ENCODE measurements at regions not wholly inside any gene's neighbourhood (a gene's known extent, or its start where the extent isn't known, plus 50 kb on each side); places are given as distances from the start of the nearest gene placed in this dataset.

DNA sequence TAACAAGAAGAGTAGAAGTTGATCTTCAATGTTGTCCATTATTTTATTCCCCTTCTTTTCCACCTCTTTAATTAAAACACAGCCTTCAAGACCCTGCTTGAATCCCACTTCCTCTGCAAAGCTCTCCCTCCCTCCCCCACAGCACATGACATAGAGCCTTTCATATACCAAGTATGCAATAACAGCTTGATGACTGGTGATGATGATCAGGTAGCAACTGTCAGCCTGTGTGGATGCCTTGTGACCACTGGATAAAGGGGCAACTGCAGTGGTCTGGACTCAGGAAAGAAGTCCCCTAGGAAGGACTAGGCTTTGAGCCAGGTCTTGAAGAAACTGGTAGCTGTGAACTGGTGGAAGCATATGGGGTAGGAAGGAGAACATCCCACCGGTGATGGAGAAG lies 53.8 kb upstream of the PRDX6 start:
- H4K8ac ChIP-seq (ENCODE audit: extremely low read depth, insufficient read depth, low read length): no peak overlapping the region
- ChIA-PET POLR2A (ENCODE audit: partially characterized antibody) (interaction anchor here (1.3 kb wide), 1 partner anchor 442 kb away, joined by 3 read pairs; no protein-coding TSS in a partner anchor), CTCF (ENCODE audit: partially characterized antibody) (no interaction called here)
- H4K20me1 ChIP-seq (replicated peaks in 1 of 2; ENCODE audit: control insufficient read depth in 1 of 2, insufficient read depth in 2 of 2, low read length in 2 of 2): peaks cover 2% of the 10 kb centered on the region in 2 experiments
- H3K4me1 ChIP-seq (replicated peaks in 1 of 4; ENCODE audit: control insufficient read depth in 3 of 4, insufficient read depth in 4 of 4, low read length in 3 of 4): peaks cover 0 to 4% (median 1%) of the 10 kb centered on the region in 4 experiments; a peak in 5 of 7 replicates
- H2AFZ ChIP-seq (ENCODE audit: low read length): no peak overlapping the region
- H3K36me3 ChIP-seq (ENCODE audit: control insufficient read depth in 2 of 4, insufficient read depth in 4 of 4, low read length in 3 of 4): no peaks in the 10 kb centered on the region
- no peak overlapping the region for H4K5ac ChIP-seq (ENCODE audit: insufficient read length, low read depth, low read length)
- WGBS, 2 experiments (ENCODE audit: extremely low coverage in 1 of 2, insufficient coverage in 1 of 2, insufficient read length in 1 of 2, insufficient replicate concordance in 2 of 2, low coverage in 1 of 2, low lambda C conversion rate in 2 of 2, missing lambda C conversion rate in 1 of 2): 88% methylated on average over 1 of the region's 1 CpG; no CpG with 5 or more reads in 1 of the 2 experiments
- no peak overlapping the region for H3K56ac ChIP-seq (replicated peaks; ENCODE audit: insufficient read length, low read depth, low read length)
- no peaks in the 10 kb centered on the region for H3K27me3 ChIP-seq (replicated peaks in 1 of 4; ENCODE audit: control insufficient read depth in 3 of 4, extremely low read depth in 1 of 4, insufficient read depth in 3 of 4, low read length in 3 of 4)
- no peaks in the 10 kb centered on the region for H3K79me1 ChIP-seq (ENCODE audit: low read depth, low read length)
- H2BK20ac ChIP-seq (ENCODE audit: low read length): no peak overlapping the region
- H3K4ac ChIP-seq (replicated peaks; ENCODE audit: insufficient read length, low read depth, low read length): no peak overlapping the region
- FAIRE-seq (no peak), DNase-seq (ENCODE audit: low read depth in 1 of 2, low spot score in 2 of 2) (no peak)
- no peaks in the 10 kb centered on the region for H3K79me2 ChIP-seq (ENCODE audit: control insufficient read depth in 1 of 2, insufficient read depth in 2 of 2, low read length in 2 of 2)
- no peak overlapping the region for H3K27ac ChIP-seq (ENCODE audit: low read depth, low read length)
- no peak overlapping the region for H3K4me2 ChIP-seq (ENCODE audit: insufficient read depth in 1 of 2, low read depth in 2 of 2, low read length in 2 of 2)
- H3K4me3 ChIP-seq (ENCODE audit: extremely low read depth in 1 of 4, insufficient read depth in 2 of 4, low read depth in 3 of 4, low read length in 4 of 4): no peak overlapping the region
- no peaks in the 10 kb centered on the region for H3K23me2 ChIP-seq (ENCODE audit: low read depth, low read length)
- H3K9ac ChIP-seq (replicated peaks in 1 of 4; ENCODE audit: extremely low read depth in 1 of 4, low read depth in 3 of 4, low read length in 3 of 4): no peak overlapping the region
- no peak overlapping the region for H2BK120ac ChIP-seq (replicated peaks; ENCODE audit: low read depth, low read length)
- no peak for TF ChIP-seq ZNF274 (IDR thresholded peaks at IDR 0.05; ENCODE audit: borderline replicate concordance, extremely low read depth, low read length)
- TF ChIP-seq CTBP2 (IDR thresholded peaks at IDR 0.05; ENCODE audit: borderline replicate concordance, insufficient read depth, insufficient read length, low read length): no peak
- no peak for TF ChIP-seq BCL11A (IDR thresholded peaks at IDR 0.05; ENCODE audit: low read depth in 2 of 2, low read length in 2 of 2)
- no peak for TF ChIP-seq SRF (IDR thresholded peaks at IDR 0.05; ENCODE audit: low read depth, low read length)
- TF ChIP-seq POLR2AphosphoS5 (IDR thresholded peaks at IDR 0.05; ENCODE audit: low read depth, low read length): no peak
- TF ChIP-seq ATF3 (IDR thresholded peaks at IDR 0.05; ENCODE audit: insufficient read depth, low read depth, low read length): no peak
- no peak for TF ChIP-seq CEBPB (IDR thresholded peaks at IDR 0.05; ENCODE audit: low read depth, low read length)
- no peak for TF ChIP-seq MAFK (IDR thresholded peaks at IDR 0.05; ENCODE audit: low read depth, low read length)
- no peak for TF ChIP-seq GABPA (IDR thresholded peaks at IDR 0.05; ENCODE audit: borderline replicate concordance, insufficient read depth, low read length)
- TF ChIP-seq RAD21 (IDR thresholded peaks at IDR 0.05 in 1 of 2, conservative IDR thresholded peaks at IDR 0.05 in 1 of 2; ENCODE audit: low read depth in 2 of 2, low read length in 2 of 2): no peak
- no peak for TF ChIP-seq EP300 (IDR thresholded peaks at IDR 0.05; ENCODE audit: borderline replicate concordance in 1 of 2, low read depth in 2 of 2, low read length in 2 of 2)
- no peak overlapping the region for H2BK12ac ChIP-seq (ENCODE audit: low read depth, low read length)
- H2BK15ac ChIP-seq (ENCODE audit: low read length): no peak overlapping the region
- no peak overlapping the region for H3K23ac ChIP-seq (ENCODE audit: insufficient read length)
- no peak overlapping the region for H3K18ac ChIP-seq (ENCODE audit: extremely low read depth, low read length)
- H2BK5ac ChIP-seq (ENCODE audit: low read depth, low read length): no peak overlapping the region
- H3K14ac ChIP-seq (ENCODE audit: insufficient read length): no peak overlapping the region
- no peak overlapping the region for H2AK5ac ChIP-seq (ENCODE audit: low read depth, low read length)
- H3K9me3 ChIP-seq (ENCODE audit: insufficient read depth in 2 of 2, low read depth in 1 of 2, low read length in 1 of 2): no peaks in the 10 kb centered on the region
- no peak overlapping the region for H4K91ac ChIP-seq (replicated peaks; ENCODE audit: insufficient read length, low read length)

All from H1 (cell line).